Endodermal cell (in vitro differentiated cells): ENCODE measurements at regions not wholly inside any gene's neighbourhood (a gene's known extent, or its start where the extent isn't known, plus 50 kb on each side); places are given as distances from the start of the nearest gene placed in this dataset.
A peak's percentile ranks its signal among the peaks of the same experiment; 100 is the strongest.

ENCODE experiments used
- DNase-seq: peaks from one replicate; pipeline ENCODE4 v3.0.0-alpha.2; 2017
- H3K27ac ChIP-seq: 2 replicates; pipeline ENCODE4 v1.5.1; 2013; ENCODE audit warnings: mild to moderate bottlenecking, low read depth, low read length, moderate library complexity
- H3K27me3 ChIP-seq: 2 replicates; pipeline ENCODE4 v1.6.1; 2013; ENCODE audit warnings: mild to moderate bottlenecking, low read length, moderate library complexity; ENCODE audit not compliant: insufficient read depth, control insufficient read depth, poor library complexity, severe bottlenecking
- H3K36me3 ChIP-seq: 2 replicates; pipeline ENCODE4 v1.7.0; 2013; ENCODE audit warnings: mild to moderate bottlenecking, low read length, moderate library complexity; ENCODE audit not compliant: control insufficient read depth, insufficient read depth
- H3K4me1 ChIP-seq: one replicate; pipeline ENCODE4 v1.7.0; 2013; ENCODE audit warnings: low read length; ENCODE audit not compliant: control insufficient read depth, insufficient read depth
- H3K4me3 ChIP-seq: 2 replicates; pipeline ENCODE4 v1.5.1; 2013; ENCODE audit warnings: mild to moderate bottlenecking, low read length, moderate library complexity
- H3K9ac ChIP-seq: 2 replicates; pipeline ENCODE4 v1.6.1; 2013; ENCODE audit warnings: mild to moderate bottlenecking, low read length, moderate library complexity; ENCODE audit not compliant: poor library complexity, severe bottlenecking; ENCODE audit errors: extremely low read depth
- H3K9me3 ChIP-seq: 2 replicates; pipeline ENCODE4 v1.6.1; 2013; ENCODE audit warnings: mild to moderate bottlenecking, low read length, moderate library complexity; ENCODE audit not compliant: control insufficient read depth
- H3K27ac Mint-ChIP-seq: 2 replicates; pipeline ENCODE4 v1.8.0; 2020; ENCODE audit warnings: mixed read lengths
- H3K27me3 Mint-ChIP-seq: 2 replicates; pipeline ENCODE4 v1.8.0; 2021; ENCODE audit warnings: mild to moderate bottlenecking, mixed read lengths; ENCODE audit not compliant: insufficient read depth
- H3K36me3 Mint-ChIP-seq: 2 replicates; pipeline ENCODE4 v1.8.0; 2020; ENCODE audit warnings: low read depth, mixed read lengths
- H3K4me1 Mint-ChIP-seq: 2 replicates; pipeline ENCODE4 v1.8.0; 2020; ENCODE audit warnings: mixed read lengths
- H3K4me3 Mint-ChIP-seq: 2 replicates; pipeline ENCODE4 v1.8.0; 2020; ENCODE audit warnings: mild to moderate bottlenecking, moderate library complexity, mixed read lengths
- H3K9me3 Mint-ChIP-seq: 2 replicates; pipeline ENCODE4 v1.8.0; 2020; ENCODE audit warnings: mild to moderate bottlenecking, mixed read lengths
- CTCF ChIP-seq: fragments of 200-600 bp; sonication (generic); conservative IDR thresholded peaks from 2 replicates; pipeline ENCODE4 v1.5.0; 2021; ENCODE audit warnings: antibody characterized with exemption, mild to moderate bottlenecking
- WGBS, 2 experiments: methylation state at CpG; one replicate each; pipeline versions ENCODE4 v1.1.5 to v1.1.7; 2013; ENCODE audit warnings: missing lambda C conversion rate in 2 of 2, mixed read lengths in 1 of 2; ENCODE audit not compliant: insufficient coverage in 1 of 2, insufficient read length in 1 of 2; 5-methylcytosine and 5-hydroxymethylcytosine counted together

GRCh38 chr11:119909495-119909894, 180.5 kb upstream of the NECTIN1 start:
- no peak overlapping the region for H3K4me3 Mint-ChIP-seq
- DNase-seq: no peak
- no peak for TF ChIP-seq CTCF
- no peaks in the 10 kb centered on the region for H3K27me3 ChIP-seq
- peaks cover 15% of the 10 kb centered on the region for H3K4me1 ChIP-seq
- H3K36me3 ChIP-seq: no peaks in the 10 kb centered on the region
- no peak overlapping the region for H3K27ac ChIP-seq
- peaks cover 41% of the 10 kb centered on the region for H3K4me1 Mint-ChIP-seq
- H3K9me3 ChIP-seq: peaks cover 2% of the 10 kb centered on the region
- no peaks in the 10 kb centered on the region for H3K36me3 Mint-ChIP-seq
- no peak overlapping the region for H3K27ac Mint-ChIP-seq
- H3K9me3 Mint-ChIP-seq: peaks cover 5% of the 10 kb centered on the region
- 88 to 92% methylated on average over 7 to 9 of the region's 9 CpGs for WGBS, 2 experiments
- no peak overlapping the region for H3K9ac ChIP-seq
- no peak overlapping the region for H3K4me3 ChIP-seq
- H3K27me3 Mint-ChIP-seq: peaks cover 2% of the 10 kb centered on the region

- Mint-ChIP-seq H3K27ac (no peak overlapping the region), H3K4me3 (no peak overlapping the region), H3K4me1 (peaks cover 42% of the 10 kb centered on the region), H3K9me3 (peaks cover 2% of the 10 kb centered on the region), H3K27me3 (peaks cover 2% of the 10 kb centered on the region), H3K36me3 (no peaks in the 10 kb centered on the region)
- H3K9me3 ChIP-seq: no peaks in the 10 kb centered on the region
- H3K27ac ChIP-seq: no peak overlapping the region
- no peaks in the 10 kb centered on the region for H3K36me3 ChIP-seq
- no peak overlapping the region for H3K4me3 ChIP-seq
- peaks cover 15% of the 10 kb centered on the region for H3K4me1 ChIP-seq
- no peak for DNase-seq
- TF ChIP-seq CTCF: no peak
- no peaks in the 10 kb centered on the region for H3K27me3 ChIP-seq
- no peak overlapping the region for H3K9ac ChIP-seq
- WGBS, 2 experiments: 97 to 100% methylated on average over 1 of the region's 2 CpGs
Measured at GRCh38 chr11:119909077-119909476, 180.1 kb upstream of the NECTIN1 start.

- Histone ChIP-seq H3K4me3 (no peak overlapping the region), H3K4me1 (peaks cover 19% of the 10 kb centered on the region), H3K9ac (no peak overlapping the region), H3K27me3 (no peaks in the 10 kb centered on the region), H3K36me3 (no peaks in the 10 kb centered on the region), H3K27ac (peak overlapping the region; percentile 10), H3K9me3 (no peaks in the 10 kb centered on the region)
- WGBS, 2 experiments: 89 to 94% methylated on average over 5 to 6 of the region's 6 CpGs
- H3K27ac Mint-ChIP-seq: no peak overlapping the region
- TF ChIP-seq CTCF: no peak
- H3K27me3 Mint-ChIP-seq: peaks cover 2% of the 10 kb centered on the region
- H3K36me3 Mint-ChIP-seq: no peaks in the 10 kb centered on the region
- H3K4me1 Mint-ChIP-seq: peaks cover 47% of the 10 kb centered on the region
- DNase-seq: no peak
- H3K4me3 Mint-ChIP-seq: peak overlapping the region; percentile 22
- H3K9me3 Mint-ChIP-seq: no peaks in the 10 kb centered on the region
Measured at GRCh38 chr11:119908573-119908904, 179.5 kb upstream of the NECTIN1 start.
